HCT116 (cell line): ENCODE measurements at regions not wholly inside any gene's neighbourhood (a gene's known extent, or its start where the extent isn't known, plus 50 kb on each side); places are given as distances from the start of the nearest gene placed in this dataset.

ENCODE experiments used
- ATAC-seq: fragments of 200-7000 bp; cut with Tn5 transposase; 2 replicates; pipeline ENCODE4 v1.9.1; 2020; ENCODE audit warnings: mild to moderate bottlenecking, moderate library complexity
- BruUV-seq: library from RNA; stranded (reverse); fragments of 400-500 nt; replicated peaks from 2 replicates; lab custom pipeline; 2021; lab: Mats Ljungman, UMichigan
- CTCF ChIA-PET: fragments of 300-600 bp; sonication (Branson Sonifier 250); formaldehyde crosslinking; loops from one replicate; lab custom pipeline; 2021; ENCODE audit warnings: antibody characterized with exemption; lab: Charles Lee
- POLR2A ChIA-PET: fragments of 300-600, 350-600 bp; sonication (Branson Sonifier 250); formaldehyde crosslinking; loops from one replicate; lab custom pipeline; 2021; ENCODE audit warnings: antibody characterized with exemption; lab: Charles Lee
- RAD21 ChIA-PET, 2 experiments: fragments of 300-600 bp; sonication (Branson Sonifier 250); formaldehyde crosslinking; loops; one replicate each; lab custom pipeline; 2023; ENCODE audit warnings: low total read pairs in 2 of 2; ENCODE audit not compliant: uncharacterized antibody in 2 of 2, unreplicated experiment in 2 of 2, low non-redundant PET in 1 of 2; lab: Charles Lee
- DNase-seq: peaks from one replicate; pipeline ENCODE4 v3.0.0-alpha.2; 2010; ENCODE audit warnings: low read depth, low spot score
- H2AFZ ChIP-seq: fragments of 200-600 bp; shearing (Covaris generic), sonication (generic); 2 replicates; pipeline ENCODE4 v1.6.1; 2017; ENCODE audit warnings: low read depth, mixed run types, mixed read lengths, antibody characterized with exemption, low read length; ENCODE audit not compliant: poor library complexity, severe bottlenecking
- H3K27ac ChIP-seq: 2 replicates; pipeline ENCODE4 v1.5.1; 2012; ENCODE audit warnings: low read depth, low read length
- H3K27me3 ChIP-seq: fragments of 200-600 bp; sonication (generic); 2 replicates; pipeline ENCODE4 v1.6.1; 2016; ENCODE audit warnings: mixed run types, low read length, mixed read lengths; ENCODE audit not compliant: insufficient read depth
- H3K36me3 ChIP-seq, 2 experiments: fragments of 200-500 bp in 1 of 2; fragments of 200-600 bp in 1 of 2; sonication (Bioruptor generic) in 1 of 2; sonication (generic) in 1 of 2; 2 replicates each; pipeline versions ENCODE4 v1.5.1 to v1.6.1; 2014 to 2016; ENCODE audit warnings: low read length in 2 of 2, inconsistent platforms in 1 of 2, mixed read lengths in 1 of 2, mixed run types in 1 of 2; ENCODE audit not compliant: insufficient read depth in 2 of 2, control insufficient read depth in 1 of 2
- H3K4me1 ChIP-seq, 2 experiments: fragments of 200-600 bp in 1 of 2; sonication (generic) in 1 of 2; 2 replicates each; pipeline versions ENCODE4 v1.5.1 to v1.6.1; 2012 to 2017; ENCODE audit warnings: low read length in 2 of 2, inconsistent platforms in 1 of 2, mild to moderate bottlenecking in 1 of 2, mixed read lengths in 1 of 2, mixed run types in 1 of 2, moderate library complexity in 1 of 2; ENCODE audit not compliant: insufficient read depth in 2 of 2, control insufficient read depth in 1 of 2
- H3K4me2 ChIP-seq: fragments of 200-600 bp; sonication (generic); 2 replicates; pipeline ENCODE4 v1.6.1; 2017; ENCODE audit warnings: mixed run types, low read length, mixed read lengths
- H3K4me3 ChIP-seq, 2 experiments: fragments of 200-600 bp in 1 of 2; sonication (generic) in 1 of 2; replicated peaks in 1 of 2; 2 replicates each; pipeline ENCODE4 v1.5.1; 2011 to 2016; ENCODE audit warnings: low read length in 2 of 2, control low read depth in 1 of 2, low read depth in 1 of 2, mild to moderate bottlenecking in 1 of 2, mixed read lengths in 1 of 2, mixed run types in 1 of 2
- H3K79me2 ChIP-seq: fragments of 200-600 bp; sonication (generic); 2 replicates; pipeline ENCODE4 v1.6.1; 2017; ENCODE audit warnings: mild to moderate bottlenecking, mixed run types, low read length, moderate library complexity, mixed read lengths; ENCODE audit not compliant: insufficient read depth
- H3K9ac ChIP-seq: fragments of 200-600 bp; sonication (generic); 2 replicates; pipeline ENCODE4 v1.6.1; 2016; ENCODE audit warnings: low read length, mixed read lengths
- H3K9me2 ChIP-seq: fragments of 200-600 bp; sonication (generic), shearing (Covaris generic); 2 replicates; pipeline ENCODE4 v1.6.1; 2017; ENCODE audit warnings: mixed run types, mild to moderate bottlenecking, moderate library complexity; ENCODE audit not compliant: insufficient read depth
- H3K9me3 ChIP-seq, 2 experiments: fragments of 200-500 bp in 1 of 2; fragments of 200-600 bp in 1 of 2; sonication (Bioruptor generic) in 1 of 2; sonication (generic) in 1 of 2; 2 replicates each; pipeline ENCODE4 v1.6.1; 2014 to 2017; ENCODE audit warnings: low read length in 2 of 2, mixed read lengths in 2 of 2, inconsistent platforms in 1 of 2, low read depth in 1 of 2, mild to moderate bottlenecking in 1 of 2, mixed run types in 1 of 2, moderate library complexity in 1 of 2; ENCODE audit not compliant: control insufficient read depth in 1 of 2, insufficient read depth in 1 of 2
- H4K20me1 ChIP-seq: fragments of 200-600 bp; sonication (generic), shearing (Covaris generic); 2 replicates; pipeline ENCODE4 v1.6.1; 2017; ENCODE audit warnings: mixed run types, mild to moderate bottlenecking, moderate library complexity; ENCODE audit not compliant: insufficient read depth
- ATF3 ChIP-seq: IDR thresholded peaks from 2 replicates; pipeline ENCODE4 v1.6.1; 2012
- CBX3 ChIP-seq: IDR thresholded peaks from 2 replicates; pipeline ENCODE4 v1.6.1; 2012; ENCODE audit warnings: low read depth
- CEBPB ChIP-seq: IDR thresholded peaks from 2 replicates; pipeline ENCODE4 v1.6.1; 2012; ENCODE audit warnings: low read depth
- CTCF ChIP-seq, 3 experiments: fragments of 200-600 bp in 1 of 3; sonication (generic) in 1 of 3; IDR thresholded peaks in 2 of 3; conservative IDR thresholded peaks in 1 of 3; 2 replicates each; pipeline ENCODE4 v1.5.1; 2012 to 2017; ENCODE audit warnings: low read depth in 2 of 3, low read length in 2 of 3, antibody characterized with exemption in 1 of 3, borderline replicate concordance in 1 of 3, control low read depth in 1 of 3, mild to moderate bottlenecking in 1 of 3, mixed read lengths in 1 of 3, mixed run types in 1 of 3, moderate library complexity in 1 of 3; ENCODE audit not compliant: insufficient read depth in 1 of 3
- EGR1 ChIP-seq: IDR thresholded peaks from 2 replicates; pipeline ENCODE4 v1.6.1; 2012; ENCODE audit warnings: low read depth
- ELF1 ChIP-seq: IDR thresholded peaks from 2 replicates; pipeline ENCODE4 v1.6.1; 2012; ENCODE audit warnings: low read depth, borderline replicate concordance
- EZH2phosphoT487 ChIP-seq: fragments of 200-600 bp; IDR thresholded peaks from 2 replicates; pipeline ENCODE4 v1.6.1; 2018; ENCODE audit warnings: antibody characterized with exemption, borderline replicate concordance
- FOSL1 ChIP-seq: IDR thresholded peaks from 2 replicates; pipeline ENCODE4 v1.6.1; 2012; ENCODE audit warnings: low read depth
- POLR2AphosphoS5 ChIP-seq: IDR thresholded peaks from 2 replicates; pipeline ENCODE4 v1.6.1; 2011; ENCODE audit warnings: mild to moderate bottlenecking, low read depth, low read length, moderate library complexity
- RAD21 ChIP-seq: IDR thresholded peaks from 2 replicates; pipeline ENCODE4 v1.6.1; 2012; ENCODE audit warnings: low read depth, mild to moderate bottlenecking
- REST ChIP-seq: IDR thresholded peaks from 2 replicates; pipeline ENCODE4 v1.6.1; 2012; ENCODE audit warnings: low read depth
- SIN3A ChIP-seq: IDR thresholded peaks from 2 replicates; pipeline ENCODE4 v1.6.1; 2012; ENCODE audit warnings: low read depth
- SP1 ChIP-seq: IDR thresholded peaks from 2 replicates; pipeline ENCODE4 v1.6.1; 2012; ENCODE audit warnings: low read depth
- SRF ChIP-seq: IDR thresholded peaks from 2 replicates; pipeline ENCODE4 v1.6.1; 2012; ENCODE audit warnings: low read depth
- YY1 ChIP-seq: IDR thresholded peaks from 2 replicates; pipeline ENCODE4 v1.6.1; 2011; ENCODE audit warnings: low read length, low read depth, moderate library complexity, mild to moderate bottlenecking; ENCODE audit not compliant: insufficient replicate concordance; ENCODE audit errors: extremely low read depth
- ZBTB33 ChIP-seq: IDR thresholded peaks from 2 replicates; pipeline ENCODE4 v1.6.1; 2011; ENCODE audit warnings: mild to moderate bottlenecking, low read length, moderate library complexity; ENCODE audit not compliant: insufficient replicate concordance; ENCODE audit errors: extremely low read depth
- ZNF274 ChIP-seq: fragments of 200-500 bp; sonication (Bioruptor generic); IDR thresholded peaks from 2 replicates; pipeline ENCODE4 v1.6.1; 2014; ENCODE audit warnings: mild to moderate bottlenecking, low read depth, low read length, inconsistent platforms
- intact Hi-C: fragments of 100-400 bp; cut with micrococcal nuclease; formaldehyde crosslinking; loops from 2 replicates; pipeline ENCODE4 v1.10.0; 2022

GRCh38 chr1:47507144-47507543 lies 69.3 kb downstream of the FOXD2 start:
- no peak overlapping the region for H3K4me3 ChIP-seq
- BruUV-seq, result no TSS peak
- RAD21 ChIA-PET, result no interaction called here
- DNase-seq (no peak), ATAC-seq (no peak)
- H2AFZ ChIP-seq, result no peak overlapping the region
- intact Hi-C loops, result no loop called here
- H4K20me1 ChIP-seq, result no peaks in the 10 kb centered on the region
- H3K9ac ChIP-seq, result no peak overlapping the region
- no peaks in the 10 kb centered on the region for H3K9me3 ChIP-seq
- no peaks in the 10 kb centered on the region for H3K9me2 ChIP-seq
- H3K4me2 ChIP-seq, result no peak overlapping the region
- no peaks in the 10 kb centered on the region for H3K4me1 ChIP-seq
- no peak for TF ChIP-seq EZH2phosphoT487
- no peak for TF ChIP-seq ZNF274
- TF ChIP-seq ELF1, result no peak
- TF ChIP-seq POLR2AphosphoS5, result no peak
- TF ChIP-seq CBX3, result no peak
- no peak for TF ChIP-seq SIN3A
- TF ChIP-seq FOSL1, result no peak
- TF ChIP-seq ATF3, result no peak
- TF ChIP-seq SP1, result no peak
- no peak for TF ChIP-seq YY1
- no peak for TF ChIP-seq RAD21
- TF ChIP-seq REST, result no peak
- no peak for TF ChIP-seq ZBTB33
- no peak for TF ChIP-seq CTCF (IDR thresholded peaks at IDR 0.05 in 2 of 3, conservative IDR thresholded peaks at IDR 0.05 in 1 of 3; ENCODE audit: borderline replicate concordance in 1 of 3, insufficient read depth in 1 of 3, low read depth in 2 of 3, low read length in 2 of 3)
- TF ChIP-seq SRF, result no peak
- TF ChIP-seq CEBPB, result no peak
- TF ChIP-seq EGR1, result no peak
- TF ChIP-seq, all 23 proteins: peak for 0
- Histone ChIP-seq H3K27me3 (peaks cover 5% of the 10 kb centered on the region; the same call in 1 of the 2 replicates), H3K79me2 (no peaks in the 10 kb centered on the region), H3K27ac (no peak overlapping the region), H3K36me3 (no peaks in the 10 kb centered on the region)
- POLR2A ChIA-PET, result no interaction called here
- CTCF ChIA-PET, result no interaction called here
